ENCODE measurements at regions not wholly inside any gene's neighbourhood (a gene's known extent, or its start where the extent isn't known, plus 50 kb on each side); places are given as distances from the start of the nearest gene placed in this dataset.

- Histone ChIP-seq H3K9me3 (no peaks in the 10 kb centered on the region), H3K36me3 (no peaks in the 10 kb centered on the region), H3K4me3 (no peak overlapping the region), H3K27ac (no peak overlapping the region), H3K4me1 (no peaks in the 10 kb centered on the region), H3K27me3 (ENCODE audit: low read depth) (no peaks in the 10 kb centered on the region)
- TF ChIP-seq CTCF (IDR thresholded peaks at IDR 0.05) = no peak
- no peak for DNase-seq
- intact Hi-C loops (cut with DNase I) = no loop called here
- no peak for ATAC-seq
Observed at GRCh38 chr9:95670122-95670521, 153.4 kb upstream of the PTCH1 start.

GRCh38 chr9:95669253-95669652 lies 152.5 kb upstream of the PTCH1 start:
- H3K27me3 ChIP-seq (ENCODE audit: low read depth) = no peaks in the 10 kb centered on the region
- ATAC-seq = no peak
- no peaks in the 10 kb centered on the region for H3K36me3 ChIP-seq
- H3K9me3 ChIP-seq = no peaks in the 10 kb centered on the region
- TF ChIP-seq CTCF (IDR thresholded peaks at IDR 0.05) = no peak
- no peaks in the 10 kb centered on the region for H3K4me1 ChIP-seq
- H3K27ac ChIP-seq = no peak overlapping the region
- intact Hi-C loops (cut with DNase I) = no loop called here
- H3K4me3 ChIP-seq = no peak overlapping the region
- DNase-seq = no peak

- intact Hi-C loops (cut with DNase I) = no loop called here
- H3K36me3 ChIP-seq = no peaks in the 10 kb centered on the region
- no peak for TF ChIP-seq CTCF (IDR thresholded peaks at IDR 0.05)
- no peak overlapping the region for H3K27ac ChIP-seq
- no peaks in the 10 kb centered on the region for H3K27me3 ChIP-seq (ENCODE audit: low read depth)
- H3K4me3 ChIP-seq = no peak overlapping the region
- ATAC-seq (no peak), DNase-seq (no peak)
- H3K9me3 ChIP-seq = no peaks in the 10 kb centered on the region
- no peaks in the 10 kb centered on the region for H3K4me1 ChIP-seq
Observed at GRCh38 chr9:95667789-95668188, 151.0 kb upstream of the PTCH1 start.

DNA sequence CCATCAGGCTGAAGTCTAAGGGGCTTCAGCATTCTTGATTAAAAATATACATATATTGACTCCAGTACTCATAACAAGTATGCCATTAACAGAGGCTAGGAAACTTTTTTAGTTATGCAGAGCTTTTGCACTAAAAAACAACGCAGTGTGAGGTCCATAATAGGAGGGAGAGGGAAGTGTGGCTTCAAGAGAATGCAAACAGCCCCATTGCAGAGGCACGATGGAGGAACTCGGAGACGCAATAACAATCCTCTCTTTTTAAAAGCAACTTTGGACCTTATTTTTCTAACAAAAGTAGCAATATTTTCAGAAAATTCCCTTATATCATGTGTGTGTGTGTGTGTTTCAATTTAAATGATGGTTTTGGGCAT lies 150.0 kb upstream of the PTCH1 start:
- H3K27me3 ChIP-seq (ENCODE audit: low read depth) = no peaks in the 10 kb centered on the region
- no peak overlapping the region for H3K4me3 ChIP-seq
- intact Hi-C loops (cut with DNase I) = no loop called here
- DNase-seq = no peak
- no peaks in the 10 kb centered on the region for H3K9me3 ChIP-seq
- no peaks in the 10 kb centered on the region for H3K4me1 ChIP-seq
- ATAC-seq = no peak
- H3K36me3 ChIP-seq = no peaks in the 10 kb centered on the region
- H3K27ac ChIP-seq = no peak overlapping the region
- TF ChIP-seq CTCF (IDR thresholded peaks at IDR 0.05) = no peak

DNA sequence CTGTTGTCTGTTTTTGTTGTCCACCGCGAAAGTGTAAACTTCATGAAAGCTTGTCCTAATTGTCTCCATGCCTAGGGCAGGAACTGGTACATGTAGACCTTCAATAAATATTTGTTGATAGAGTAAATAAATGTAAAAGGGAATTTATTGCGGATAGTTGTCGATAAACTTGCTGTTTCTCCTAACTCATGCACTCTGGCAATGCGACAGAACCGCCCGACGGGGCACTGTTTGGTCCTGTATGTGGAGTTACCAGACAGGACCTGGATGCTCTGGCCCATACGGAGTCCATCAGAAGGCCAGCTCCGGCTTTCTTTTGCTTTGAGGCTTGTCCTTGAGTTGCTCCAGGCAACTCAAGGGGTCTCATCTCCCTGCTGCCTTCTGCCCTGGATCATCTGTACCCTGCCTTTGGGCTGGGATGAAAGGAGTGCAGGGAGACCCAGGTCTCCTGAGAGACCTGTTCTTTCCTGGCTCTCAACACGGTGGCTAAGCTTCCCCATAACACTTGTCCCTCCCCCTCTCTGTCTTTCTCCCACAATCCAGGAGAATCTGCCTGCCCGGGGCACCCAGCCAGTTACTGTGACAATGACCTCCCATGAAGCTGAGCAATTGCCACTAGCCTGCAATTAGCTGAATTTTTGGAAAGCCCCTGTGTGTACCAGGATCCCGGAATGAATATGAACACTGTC lies 149.5 kb upstream of the PTCH1 start:
- no peak overlapping the region for H3K4me3 ChIP-seq
- H3K4me1 ChIP-seq = no peaks in the 10 kb centered on the region
- H3K27me3 ChIP-seq (ENCODE audit: low read depth) = no peaks in the 10 kb centered on the region
- ATAC-seq (no peak), DNase-seq (no peak)
- no peaks in the 10 kb centered on the region for H3K9me3 ChIP-seq
- no peak for TF ChIP-seq CTCF (IDR thresholded peaks at IDR 0.05)
- H3K36me3 ChIP-seq = no peaks in the 10 kb centered on the region
- intact Hi-C loops (cut with DNase I) = no loop called here
- H3K27ac ChIP-seq = no peak overlapping the region

Data from lower lobe of right lung (tissue), 2 donors.